AG09309 (cell line): ENCODE measurements at regions not wholly inside any gene's neighbourhood (a gene's known extent, or its start where the extent isn't known, plus 50 kb on each side); places are given as distances from the start of the nearest gene placed in this dataset.

Experiments
- DNase-seq: peaks from one replicate; pipeline ENCODE4 v3.0.0-alpha.2; 2010; ENCODE audit warnings: low read depth
- H3K4me3 ChIP-seq: 2 replicates; pipeline ENCODE4 v1.5.1; 2011; ENCODE audit warnings: mild to moderate bottlenecking, low read depth, low read length, moderate library complexity; ENCODE audit not compliant: control insufficient read depth
- TF ChIP-seq, protein P1 (sequence below): IDR thresholded peaks from 2 replicates; pipeline ENCODE4 v1.5.1; 2011; ENCODE audit warnings: mild to moderate bottlenecking, low read depth, low read length, inconsistent platforms; ENCODE audit not compliant: insufficient read depth, control insufficient read depth; ENCODE audit errors: missing control alignments

DNA sequence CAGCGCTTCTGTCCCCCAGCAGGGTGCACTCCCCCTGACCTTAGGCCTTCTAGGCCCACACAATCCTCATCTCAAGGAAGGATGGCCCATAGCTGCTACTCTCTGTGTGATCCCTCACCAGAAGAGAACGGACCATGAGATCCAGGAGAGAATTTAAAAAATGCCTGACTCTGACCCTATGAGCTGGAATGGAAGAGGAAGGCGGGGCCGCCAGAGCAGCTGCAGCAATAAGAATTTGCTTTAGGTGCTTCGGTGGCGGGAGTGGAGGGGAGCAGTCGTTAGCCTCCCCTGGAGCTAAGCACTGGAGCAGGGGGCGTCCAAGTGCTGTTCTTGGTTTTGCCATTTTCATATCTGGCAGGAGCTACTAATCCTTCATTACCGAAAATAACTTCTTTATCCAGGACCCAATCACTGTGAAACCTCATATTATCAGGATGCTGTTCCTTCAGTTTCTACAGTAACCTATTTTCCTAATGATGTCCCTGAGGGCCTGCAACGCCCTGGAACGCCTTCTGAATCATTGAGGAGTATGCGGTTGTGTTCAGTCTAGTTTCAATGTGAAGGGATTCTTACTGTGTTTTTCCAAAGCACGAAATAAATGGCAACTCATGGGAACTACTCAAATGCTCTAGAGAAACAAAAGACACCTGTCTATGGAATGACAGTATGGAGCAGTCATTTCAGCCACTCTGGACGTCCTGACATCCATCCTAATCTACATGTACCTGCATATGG is 105.1 kb upstream of the SIX2 start:
- no peak overlapping the region for H3K4me3 ChIP-seq
- DNase-seq, result no peak
- TF ChIP-seq, protein P1, sequence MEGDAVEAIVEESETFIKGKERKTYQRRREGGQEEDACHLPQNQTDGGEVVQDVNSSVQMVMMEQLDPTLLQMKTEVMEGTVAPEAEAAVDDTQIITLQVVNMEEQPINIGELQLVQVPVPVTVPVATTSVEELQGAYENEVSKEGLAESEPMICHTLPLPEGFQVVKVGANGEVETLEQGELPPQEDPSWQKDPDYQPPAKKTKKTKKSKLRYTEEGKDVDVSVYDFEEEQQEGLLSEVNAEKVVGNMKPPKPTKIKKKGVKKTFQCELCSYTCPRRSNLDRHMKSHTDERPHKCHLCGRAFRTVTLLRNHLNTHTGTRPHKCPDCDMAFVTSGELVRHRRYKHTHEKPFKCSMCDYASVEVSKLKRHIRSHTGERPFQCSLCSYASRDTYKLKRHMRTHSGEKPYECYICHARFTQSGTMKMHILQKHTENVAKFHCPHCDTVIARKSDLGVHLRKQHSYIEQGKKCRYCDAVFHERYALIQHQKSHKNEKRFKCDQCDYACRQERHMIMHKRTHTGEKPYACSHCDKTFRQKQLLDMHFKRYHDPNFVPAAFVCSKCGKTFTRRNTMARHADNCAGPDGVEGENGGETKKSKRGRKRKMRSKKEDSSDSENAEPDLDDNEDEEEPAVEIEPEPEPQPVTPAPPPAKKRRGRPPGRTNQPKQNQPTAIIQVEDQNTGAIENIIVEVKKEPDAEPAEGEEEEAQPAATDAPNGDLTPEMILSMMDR, result no peak

DNA sequence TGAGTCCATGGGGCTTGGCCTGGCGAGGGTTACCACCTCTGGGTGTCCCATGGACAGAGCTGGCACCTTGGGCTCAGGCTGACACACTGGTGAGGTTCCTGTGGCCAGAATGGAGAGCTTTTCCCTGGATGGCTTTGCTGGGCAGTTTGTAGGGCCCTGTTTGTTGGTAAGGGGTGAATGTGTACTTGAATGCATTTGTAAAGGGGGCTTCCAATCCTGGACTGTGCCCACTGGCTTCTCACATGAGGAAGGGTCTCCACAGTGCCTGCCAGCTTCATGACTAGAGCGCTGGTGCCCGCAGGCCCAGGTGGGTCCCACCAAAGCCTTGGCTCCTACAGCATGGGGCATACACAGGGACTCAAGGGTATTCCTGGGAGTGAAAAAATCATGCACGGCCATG is 103.5 kb upstream of the SIX2 start:
- TF ChIP-seq, protein P1, result no peak
- H3K4me3 ChIP-seq, result no peak overlapping the region
- DNase-seq, result no peak

DNA sequence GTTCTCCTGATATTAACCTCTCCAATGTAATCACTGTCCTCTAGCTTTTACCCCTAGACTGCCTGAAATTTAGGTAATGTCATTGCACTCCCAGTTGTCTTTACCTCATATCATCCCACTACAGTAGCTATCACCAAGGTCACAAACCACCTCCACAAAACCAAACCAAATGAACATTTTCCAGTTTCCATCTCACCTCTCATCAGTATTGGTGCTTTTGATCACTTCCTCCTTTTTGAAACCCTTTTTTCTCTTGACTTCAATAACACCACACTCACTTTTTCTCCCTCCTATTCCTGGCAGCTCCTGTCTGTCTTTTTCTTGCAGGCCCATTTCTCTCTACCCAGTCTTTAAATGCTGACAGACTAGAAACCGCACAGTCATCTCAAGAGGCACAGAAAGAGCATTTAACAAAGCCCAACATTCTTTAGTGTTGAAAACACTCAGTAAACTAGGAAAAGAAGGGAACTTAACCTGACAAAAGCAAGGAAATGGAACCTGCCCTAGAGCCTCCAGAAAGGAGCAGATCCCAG is 95.9 kb upstream of the SIX2 start:
- TF ChIP-seq, protein P1, result no peak
- no peak overlapping the region for H3K4me3 ChIP-seq
- DNase-seq, result no peak

DNA sequence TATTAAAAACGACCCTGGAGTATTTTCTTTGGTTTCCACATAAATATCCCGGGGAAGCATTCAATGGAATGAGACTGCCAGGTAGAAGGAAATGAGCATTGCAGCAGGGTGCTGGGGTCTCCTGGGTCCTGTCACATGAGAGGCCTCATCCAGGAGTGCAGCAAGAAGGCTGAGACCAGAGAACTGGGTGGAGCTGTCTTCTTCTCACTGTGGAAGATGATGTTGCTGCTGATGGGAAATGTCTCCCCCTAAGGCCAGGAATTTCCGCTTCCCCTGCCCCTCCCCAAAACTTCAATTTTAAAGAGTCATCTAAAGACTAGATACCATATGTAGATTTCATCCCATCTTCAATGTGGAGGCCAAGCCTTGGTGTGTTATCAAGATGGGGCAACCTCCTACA is 95.2 kb upstream of the SIX2 start:
- TF ChIP-seq, protein P1, result no peak
- no peak for DNase-seq
- H3K4me3 ChIP-seq, result no peak overlapping the region

DNA sequence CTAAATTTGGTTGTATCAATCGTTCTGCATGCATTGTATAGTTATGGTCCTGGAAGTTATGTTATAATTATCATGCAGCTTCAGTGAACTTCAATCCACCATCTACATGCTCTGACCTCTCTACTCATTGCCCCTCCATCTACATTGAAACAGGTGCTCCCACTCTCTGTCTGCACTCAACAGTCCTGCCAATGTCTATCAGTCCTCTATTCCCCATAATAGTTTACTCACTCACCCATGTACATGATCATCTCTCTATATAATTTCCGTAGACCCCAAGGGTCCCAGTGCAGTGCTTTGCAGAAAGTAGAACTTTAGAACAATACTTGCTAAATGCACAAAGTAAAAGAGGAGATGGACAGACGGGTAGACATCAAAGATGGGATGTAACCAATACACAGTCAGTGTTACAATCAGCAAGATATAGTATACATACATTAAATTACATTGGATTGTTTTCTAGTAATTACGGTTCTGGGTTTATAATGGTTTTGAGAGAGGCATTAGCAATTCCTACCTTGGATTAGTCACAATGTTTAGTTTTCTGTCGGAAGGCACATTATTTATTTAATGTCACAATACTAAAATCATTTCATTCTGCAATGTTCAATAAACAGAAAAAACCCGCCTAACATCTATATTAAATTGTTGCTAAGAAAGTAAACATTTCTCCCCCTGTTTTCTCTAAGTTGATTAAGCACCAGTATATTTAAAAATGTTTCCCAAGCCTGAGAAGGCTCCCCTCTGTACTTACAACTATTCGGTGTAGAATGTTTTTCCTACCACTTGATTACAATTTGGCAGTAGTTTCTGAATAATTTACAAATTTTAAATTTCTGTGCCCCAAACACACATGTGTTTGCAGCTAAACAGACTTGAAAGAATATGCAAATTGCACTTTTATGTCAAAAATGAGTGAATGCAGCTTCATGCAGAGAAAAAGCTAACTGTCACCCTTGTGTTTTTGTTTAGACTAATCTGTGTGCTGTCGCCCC is 94.4 kb upstream of the SIX2 start:
- TF ChIP-seq, protein P1, result no peak
- DNase-seq, result no peak
- H3K4me3 ChIP-seq, result no peak overlapping the region

DNA sequence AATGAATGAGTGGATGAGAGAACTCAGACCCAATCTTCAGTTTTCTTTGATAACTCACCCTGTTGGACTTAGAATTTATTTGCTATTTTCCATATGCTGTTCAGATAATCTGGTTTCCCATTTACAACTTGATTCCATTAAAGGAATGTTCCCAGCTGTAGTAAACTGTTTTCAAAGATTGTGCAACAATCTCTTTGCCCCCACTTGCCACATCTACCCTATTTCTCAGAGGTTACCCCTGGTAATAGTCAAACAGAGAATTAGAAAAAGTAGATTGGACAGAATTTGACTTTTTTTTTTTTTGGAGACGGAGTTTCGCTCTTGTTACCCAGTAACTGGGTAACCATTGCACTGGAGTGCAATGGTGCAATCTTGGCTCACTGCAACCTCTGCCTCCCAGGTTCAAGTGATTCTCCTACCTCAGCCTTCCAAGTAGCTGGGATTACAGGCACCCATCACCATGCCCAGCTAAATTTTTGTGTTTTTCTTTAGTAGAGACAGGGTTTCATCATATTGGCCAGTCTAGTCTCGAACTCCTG is 93.4 kb upstream of the SIX2 start:
- no peak overlapping the region for H3K4me3 ChIP-seq
- TF ChIP-seq, protein P1, result no peak
- no peak for DNase-seq
